Smooth muscle cell (in vitro differentiated cells): ENCODE measurements at regions not wholly inside any gene's neighbourhood (a gene's known extent, or its start where the extent isn't known, plus 50 kb on each side); places are given as distances from the start of the nearest gene placed in this dataset.

Source experiments
- DNase-seq: peaks from one replicate; lab custom pipeline; 2025; ENCODE audit not compliant: unreplicated experiment; lab: John Stamatoyannopoulos, UW
- H2AFZ ChIP-seq: fragments of 200-600 bp; sonication (generic); 2 replicates; pipeline ENCODE4 v1.6.0; 2016; ENCODE audit warnings: antibody characterized with exemption, low read depth, mild to moderate bottlenecking
- H3F3A ChIP-seq: fragments of 200-600 bp; sonication (generic); 2 replicates; pipeline ENCODE4 v1.6.0; 2017; ENCODE audit warnings: antibody characterized with exemption, low read depth
- H3K27ac ChIP-seq: fragments of 200-600 bp; sonication (generic); 2 replicates; pipeline ENCODE4 v1.5.1; 2016; ENCODE audit warnings: low read depth, mild to moderate bottlenecking
- H3K27me3 ChIP-seq: fragments of 200-600 bp; sonication (generic); 2 replicates; pipeline ENCODE4 v1.6.1; 2016; ENCODE audit warnings: low read depth, mild to moderate bottlenecking
- H3K36me3 ChIP-seq: fragments of 200-600 bp; sonication (generic); 2 replicates; pipeline ENCODE4 v1.5.1; 2016; ENCODE audit warnings: low read depth
- H3K4me1 ChIP-seq: fragments of 200-600 bp; sonication (generic); 2 replicates; pipeline ENCODE4 v1.5.1; 2016; ENCODE audit warnings: low read depth
- H3K4me2 ChIP-seq: fragments of 200-600 bp; sonication (generic); 2 replicates; pipeline ENCODE4 v1.6.0; 2016; ENCODE audit warnings: mild to moderate bottlenecking
- H3K4me3 ChIP-seq: fragments of 200-600 bp; sonication (generic); 2 replicates; pipeline ENCODE4 v1.5.1; 2016; ENCODE audit warnings: mild to moderate bottlenecking
- H3K79me2 ChIP-seq: fragments of 200-600 bp; sonication (generic); 2 replicates; pipeline ENCODE4 v1.6.0; 2016; ENCODE audit warnings: low read depth, mild to moderate bottlenecking
- H3K9ac ChIP-seq: fragments of 200-600 bp; sonication (generic); 2 replicates; pipeline ENCODE4 v1.6.0; 2016; ENCODE audit warnings: low read depth
- H3K9me3 ChIP-seq: fragments of 200-600 bp; sonication (generic); replicated peaks from 2 replicates; pipeline ENCODE4 v1.5.1; 2016; ENCODE audit warnings: low read depth
- H4K20me1 ChIP-seq: fragments of 200-600 bp; sonication (generic); 2 replicates; pipeline ENCODE4 v1.6.0; 2016; ENCODE audit warnings: low read depth
- WGBS: methylation state at CpG from one replicate; pipeline ENCODE4 v1.1.7; 2016; ENCODE audit warnings: low lambda C conversion rate; 5-methylcytosine and 5-hydroxymethylcytosine counted together
- TF ChIP-seq, protein P1 (sequence below): fragments of 200-600 bp; sonication (generic); IDR thresholded peaks from 2 replicates; pipeline ENCODE4 v1.5.1; 2017; ENCODE audit warnings: borderline replicate concordance, mild to moderate bottlenecking, antibody characterized with exemption; ENCODE audit not compliant: insufficient read depth, poor library complexity, severe bottlenecking

DNA sequence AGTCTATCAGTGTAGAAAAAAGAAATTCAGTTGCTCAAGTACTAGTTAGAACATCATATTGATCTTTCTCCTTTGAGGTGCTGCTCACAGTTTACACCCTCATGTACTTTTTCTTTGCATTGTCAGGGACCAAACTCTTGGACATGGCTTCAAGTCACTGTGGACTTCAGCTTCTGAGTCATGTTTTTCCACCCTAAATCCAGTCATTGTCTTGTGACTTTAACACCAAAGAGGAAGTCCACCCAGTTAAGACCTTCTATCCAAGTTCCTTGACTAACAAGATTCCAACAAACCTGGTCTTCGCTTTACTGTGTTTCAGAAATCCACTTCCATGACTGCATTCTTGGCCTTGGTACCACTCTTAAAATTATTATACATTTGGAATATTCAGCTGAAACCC is 206.7 kb upstream of the ARGLU1 start:
- Histone ChIP-seq H2AFZ (no peak overlapping the region), H3K79me2 (no peaks in the 10 kb centered on the region), H3K9ac (no peak overlapping the region), H3K4me1 (no peaks in the 10 kb centered on the region), H3K27me3 (no peaks in the 10 kb centered on the region), H3K27ac (no peak overlapping the region), H3K4me2 (no peak overlapping the region), H3K9me3 (no peaks in the 10 kb centered on the region), H3F3A (no peaks in the 10 kb centered on the region), H3K4me3 (no peak overlapping the region), H3K36me3 (no peaks in the 10 kb centered on the region), H4K20me1 (no peaks in the 10 kb centered on the region)
- DNase-seq: no peak
- TF ChIP-seq, protein P1, sequence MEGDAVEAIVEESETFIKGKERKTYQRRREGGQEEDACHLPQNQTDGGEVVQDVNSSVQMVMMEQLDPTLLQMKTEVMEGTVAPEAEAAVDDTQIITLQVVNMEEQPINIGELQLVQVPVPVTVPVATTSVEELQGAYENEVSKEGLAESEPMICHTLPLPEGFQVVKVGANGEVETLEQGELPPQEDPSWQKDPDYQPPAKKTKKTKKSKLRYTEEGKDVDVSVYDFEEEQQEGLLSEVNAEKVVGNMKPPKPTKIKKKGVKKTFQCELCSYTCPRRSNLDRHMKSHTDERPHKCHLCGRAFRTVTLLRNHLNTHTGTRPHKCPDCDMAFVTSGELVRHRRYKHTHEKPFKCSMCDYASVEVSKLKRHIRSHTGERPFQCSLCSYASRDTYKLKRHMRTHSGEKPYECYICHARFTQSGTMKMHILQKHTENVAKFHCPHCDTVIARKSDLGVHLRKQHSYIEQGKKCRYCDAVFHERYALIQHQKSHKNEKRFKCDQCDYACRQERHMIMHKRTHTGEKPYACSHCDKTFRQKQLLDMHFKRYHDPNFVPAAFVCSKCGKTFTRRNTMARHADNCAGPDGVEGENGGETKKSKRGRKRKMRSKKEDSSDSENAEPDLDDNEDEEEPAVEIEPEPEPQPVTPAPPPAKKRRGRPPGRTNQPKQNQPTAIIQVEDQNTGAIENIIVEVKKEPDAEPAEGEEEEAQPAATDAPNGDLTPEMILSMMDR: no peak
- WGBS: 88% methylated on average over 1 of the region's 1 CpG

DNA sequence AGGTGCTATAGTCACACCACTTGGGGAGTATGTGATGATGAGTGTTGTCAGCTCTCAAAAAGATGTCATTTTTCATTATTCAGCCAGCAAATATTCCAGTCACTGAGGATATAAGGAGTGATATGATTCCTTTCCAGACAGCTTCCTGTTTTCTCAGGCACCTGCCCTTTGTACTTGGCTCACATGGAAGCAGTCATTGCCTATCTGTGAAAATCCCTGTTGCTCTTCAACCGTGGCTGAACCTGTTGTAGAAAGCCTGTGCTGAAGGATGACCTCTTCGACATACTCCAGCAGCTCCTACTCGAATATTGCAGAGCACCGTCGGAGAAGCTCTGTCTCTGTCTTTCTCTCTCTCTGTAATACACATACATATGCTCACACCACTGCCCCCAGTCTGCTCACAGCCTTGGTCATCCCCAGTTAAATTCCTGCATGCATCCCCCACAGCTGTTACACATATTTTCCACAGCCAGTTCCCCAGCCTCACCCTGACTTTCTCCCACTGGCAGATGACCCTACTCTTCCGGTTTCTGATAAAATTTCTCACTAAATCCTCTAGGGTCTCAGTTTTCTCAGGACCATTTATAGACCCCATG is 204.2 kb upstream of the ARGLU1 start:
- no peaks in the 10 kb centered on the region for H3F3A ChIP-seq
- no peak for DNase-seq
- H3K4me1 ChIP-seq: no peaks in the 10 kb centered on the region
- no peak overlapping the region for H3K9ac ChIP-seq
- H3K4me2 ChIP-seq: no peak overlapping the region
- WGBS: 41% methylated on average over 6 of the region's 6 CpGs
- no peaks in the 10 kb centered on the region for H3K79me2 ChIP-seq
- no peaks in the 10 kb centered on the region for H3K27me3 ChIP-seq
- H3K9me3 ChIP-seq: peaks cover 1% of the 10 kb centered on the region
- no peak overlapping the region for H3K4me3 ChIP-seq
- no peaks in the 10 kb centered on the region for H3K36me3 ChIP-seq
- H3K27ac ChIP-seq: no peak overlapping the region
- TF ChIP-seq, protein P1: no peak
- no peaks in the 10 kb centered on the region for H4K20me1 ChIP-seq
- H2AFZ ChIP-seq: no peak overlapping the region

DNA sequence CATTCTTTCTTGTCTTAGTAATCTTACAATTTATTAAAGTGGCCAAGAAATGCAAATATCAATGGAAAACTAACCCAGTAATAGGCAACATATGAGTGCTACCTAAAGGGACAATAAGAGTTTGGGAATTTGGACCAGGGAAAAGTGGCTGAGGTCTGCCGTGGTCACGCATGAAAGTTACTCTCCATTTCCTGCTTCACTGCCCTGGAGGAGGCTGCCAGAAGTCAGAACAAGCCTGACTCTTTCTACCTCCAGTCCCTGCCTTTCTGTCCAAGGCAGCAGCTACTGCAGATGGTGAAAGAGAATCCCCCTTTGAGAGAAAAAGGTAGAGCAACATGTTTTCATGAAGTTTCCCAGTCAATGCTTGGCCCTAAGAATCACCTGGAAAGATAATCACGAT is 201.1 kb upstream of the ARGLU1 start:
- Histone ChIP-seq H3K9me3 (peaks cover 3% of the 10 kb centered on the region), H3K9ac (no peak overlapping the region), H3K4me3 (no peak overlapping the region), H2AFZ (no peak overlapping the region), H3K4me1 (no peaks in the 10 kb centered on the region), H3K79me2 (no peaks in the 10 kb centered on the region), H3K36me3 (no peaks in the 10 kb centered on the region), H3K4me2 (no peak overlapping the region), H3K27ac (no peak overlapping the region), H3F3A (no peaks in the 10 kb centered on the region), H3K27me3 (no peaks in the 10 kb centered on the region), H4K20me1 (no peaks in the 10 kb centered on the region)
- TF ChIP-seq, protein P1: no peak
- WGBS: 96% methylated on average over 3 of the region's 3 CpGs
- DNase-seq: no peak

DNA sequence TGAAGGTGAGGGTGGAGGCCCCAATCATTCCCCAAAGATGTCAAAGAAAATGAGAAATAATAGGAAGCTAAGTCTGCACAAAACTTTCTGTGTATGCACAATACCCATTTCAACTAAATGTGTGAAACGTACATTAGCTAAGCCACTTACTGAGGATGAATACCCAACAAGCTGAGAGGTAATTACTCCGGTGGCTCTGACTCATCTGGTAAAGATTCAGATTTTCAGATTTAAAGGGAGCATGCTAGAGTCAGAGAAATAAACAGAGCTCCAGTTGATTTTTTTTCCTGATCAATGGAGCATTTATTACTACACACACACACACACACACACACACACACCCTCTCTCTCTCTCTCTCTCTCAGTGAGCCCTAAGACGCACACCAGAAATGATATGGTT is 194.8 kb upstream of the ARGLU1 start:
- TF ChIP-seq, protein P1: no peak
- Histone ChIP-seq H3K4me3 (no peak overlapping the region), H4K20me1 (no peaks in the 10 kb centered on the region), H3K36me3 (no peaks in the 10 kb centered on the region), H3K27ac (no peak overlapping the region), H3F3A (no peaks in the 10 kb centered on the region), H3K4me1 (no peaks in the 10 kb centered on the region), H3K9ac (no peak overlapping the region), H2AFZ (no peak overlapping the region), H3K4me2 (no peak overlapping the region), H3K27me3 (no peaks in the 10 kb centered on the region), H3K9me3 (peaks cover 3% of the 10 kb centered on the region), H3K79me2 (no peaks in the 10 kb centered on the region)
- 60% methylated on average over 3 of the region's 3 CpGs for WGBS
- DNase-seq: no peak
